ENCODE measurements at regions not wholly inside any gene's neighbourhood (a gene's known extent, or its start where the extent isn't known, plus 50 kb on each side); places are given as distances from the start of the nearest gene placed in this dataset.

GRCh38 chr13:106262886-106263285 lies 272.6 kb downstream of the EFNB2 start:
- ChIA-PET POLR2A (no interaction called here), CTCF (no interaction called here)
- H3K27ac ChIP-seq (ENCODE audit: low read depth, low read length) = no peak overlapping the region
- no peaks in the 10 kb centered on the region for H3K27me3 ChIP-seq (ENCODE audit: control insufficient read depth in 2 of 2, insufficient read depth in 2 of 2, low read length in 2 of 2)
- Mint-ChIP-seq H3K27ac (no peak overlapping the region), H3K4me1 (no peaks in the 10 kb centered on the region), H3K36me3 (no peaks in the 10 kb centered on the region), H3K9me3 (peaks cover 0 to 9% (median 3%) of the 10 kb centered on the region in 11 donors), H3K4me3 (no peak overlapping the region), H3K27me3 (no peaks in the 10 kb centered on the region)
- no peaks in the 10 kb centered on the region for H3K36me3 ChIP-seq (ENCODE audit: control insufficient read depth in 2 of 3, insufficient read depth in 3 of 3, low read length in 3 of 3)
- no peak overlapping the region for H3K4me3 ChIP-seq (ENCODE audit: low read length)
- ATAC-seq = no peak
- no peaks in the 10 kb centered on the region for H3K9me3 ChIP-seq (ENCODE audit: control insufficient read depth in 2 of 3, low read length in 3 of 3)
- DNase-seq = no peak
- intact Hi-C loops (cut with micrococcal nuclease) = no loop called here
- H3K4me1 ChIP-seq (ENCODE audit: control insufficient read depth in 2 of 2, insufficient read depth in 2 of 2, low read length in 2 of 2) = no peaks in the 10 kb centered on the region

- H3K9me3 Mint-ChIP-seq = peaks cover 0 to 9% (median 3%) of the 10 kb centered on the region in 11 donors
- Histone ChIP-seq H3K4me1 (ENCODE audit: control insufficient read depth in 2 of 2, insufficient read depth in 2 of 2, low read length in 2 of 2) (no peaks in the 10 kb centered on the region), H3K36me3 (ENCODE audit: control insufficient read depth in 2 of 3, insufficient read depth in 3 of 3, low read length in 3 of 3) (no peaks in the 10 kb centered on the region), H3K27me3 (ENCODE audit: control insufficient read depth in 2 of 2, insufficient read depth in 2 of 2, low read length in 2 of 2) (no peaks in the 10 kb centered on the region), H3K4me3 (ENCODE audit: low read length) (no peak overlapping the region), H3K27ac (ENCODE audit: low read depth, low read length) (no peak overlapping the region), H3K9me3 (ENCODE audit: control insufficient read depth in 2 of 3, low read length in 3 of 3) (no peaks in the 10 kb centered on the region)
- intact Hi-C loops (cut with micrococcal nuclease) = no loop called here
- H3K36me3 Mint-ChIP-seq = no peaks in the 10 kb centered on the region
- DNase-seq = no peak
- H3K4me1 Mint-ChIP-seq = no peaks in the 10 kb centered on the region
- CTCF ChIA-PET = no interaction called here
- POLR2A ChIA-PET = no interaction called here
- H3K27ac Mint-ChIP-seq = no peak overlapping the region
- H3K4me3 Mint-ChIP-seq = no peak overlapping the region
- no peak for ATAC-seq
- no peaks in the 10 kb centered on the region for H3K27me3 Mint-ChIP-seq
Observed at GRCh38 chr13:106261450-106261849, 274.0 kb downstream of the EFNB2 start.

GRCh38 chr13:106260352-106260751 lies 275.1 kb downstream of the EFNB2 start:
- no peak for ATAC-seq
- Histone ChIP-seq H3K27me3 (ENCODE audit: control insufficient read depth in 2 of 2, insufficient read depth in 2 of 2, low read length in 2 of 2) (no peaks in the 10 kb centered on the region), H3K36me3 (ENCODE audit: control insufficient read depth in 2 of 3, insufficient read depth in 3 of 3, low read length in 3 of 3) (no peaks in the 10 kb centered on the region), H3K4me1 (ENCODE audit: control insufficient read depth in 2 of 2, insufficient read depth in 2 of 2, low read length in 2 of 2) (no peaks in the 10 kb centered on the region), H3K27ac (ENCODE audit: low read depth, low read length) (no peak overlapping the region), H3K4me3 (ENCODE audit: low read length) (no peak overlapping the region), H3K9me3 (ENCODE audit: control insufficient read depth in 2 of 3, low read length in 3 of 3) (no peaks in the 10 kb centered on the region)
- Mint-ChIP-seq H3K36me3 (no peaks in the 10 kb centered on the region), H3K4me1 (no peaks in the 10 kb centered on the region), H3K27me3 (no peaks in the 10 kb centered on the region), H3K9me3 (peaks cover 0 to 9% (median 3%) of the 10 kb centered on the region in 11 donors), H3K4me3 (no peak overlapping the region), H3K27ac (no peak overlapping the region)
- ChIA-PET CTCF (no interaction called here), POLR2A (no interaction called here)
- intact Hi-C loops (cut with micrococcal nuclease) = no loop called here
- DNase-seq = no peak

- Mint-ChIP-seq H3K9me3 (peaks cover 0 to 9% (median 3%) of the 10 kb centered on the region in 11 donors), H3K27ac (no peak overlapping the region), H3K4me1 (no peaks in the 10 kb centered on the region), H3K27me3 (no peaks in the 10 kb centered on the region), H3K4me3 (no peak overlapping the region), H3K36me3 (no peaks in the 10 kb centered on the region)
- ChIA-PET POLR2A (no interaction called here), CTCF (no interaction called here)
- H3K27ac ChIP-seq (ENCODE audit: low read depth, low read length) = no peak overlapping the region
- no peaks in the 10 kb centered on the region for H3K4me1 ChIP-seq (ENCODE audit: control insufficient read depth in 2 of 2, insufficient read depth in 2 of 2, low read length in 2 of 2)
- no peaks in the 10 kb centered on the region for H3K27me3 ChIP-seq (ENCODE audit: control insufficient read depth in 2 of 2, insufficient read depth in 2 of 2, low read length in 2 of 2)
- intact Hi-C loops (cut with micrococcal nuclease) = no loop called here
- DNase-seq = no peak
- no peaks in the 10 kb centered on the region for H3K36me3 ChIP-seq (ENCODE audit: control insufficient read depth in 2 of 3, insufficient read depth in 3 of 3, low read length in 3 of 3)
- no peak for ATAC-seq
- no peaks in the 10 kb centered on the region for H3K9me3 ChIP-seq (ENCODE audit: control insufficient read depth in 2 of 3, low read length in 3 of 3)
- no peak overlapping the region for H3K4me3 ChIP-seq (ENCODE audit: low read length)
Observed at GRCh38 chr13:106259928-106260327, 275.5 kb downstream of the EFNB2 start.

- intact Hi-C loops (cut with micrococcal nuclease) = no loop called here
- H3K4me1 ChIP-seq (ENCODE audit: control insufficient read depth in 2 of 2, insufficient read depth in 2 of 2, low read length in 2 of 2) = no peaks in the 10 kb centered on the region
- Mint-ChIP-seq H3K36me3 (no peaks in the 10 kb centered on the region), H3K4me1 (no peaks in the 10 kb centered on the region), H3K27ac (no peak overlapping the region), H3K9me3 (peaks cover 0 to 8% (median 0%) of the 10 kb centered on the region in 11 donors), H3K4me3 (no peak overlapping the region), H3K27me3 (peaks cover 0 to 9% (median 0%) of the 10 kb centered on the region in 5 donors)
- H3K27me3 ChIP-seq (ENCODE audit: control insufficient read depth in 2 of 2, insufficient read depth in 2 of 2, low read length in 2 of 2) = no peaks in the 10 kb centered on the region
- H3K27ac ChIP-seq (ENCODE audit: low read depth, low read length) = no peak overlapping the region
- POLR2A ChIA-PET = no interaction called here
- ATAC-seq (no peak), DNase-seq (no peak)
- CTCF ChIA-PET = no interaction called here
- no peaks in the 10 kb centered on the region for H3K36me3 ChIP-seq (ENCODE audit: control insufficient read depth in 2 of 3, insufficient read depth in 3 of 3, low read length in 3 of 3)
- no peaks in the 10 kb centered on the region for H3K9me3 ChIP-seq (ENCODE audit: control insufficient read depth in 2 of 3, low read length in 3 of 3)
- H3K4me3 ChIP-seq (ENCODE audit: low read length) = no peak overlapping the region
Observed at GRCh38 chr13:106246666-106247188, 288.7 kb downstream of the EFNB2 start.

- Histone ChIP-seq H3K4me3 (ENCODE audit: low read length) (no peak overlapping the region), H3K27me3 (ENCODE audit: control insufficient read depth in 2 of 2, insufficient read depth in 2 of 2, low read length in 2 of 2) (no peaks in the 10 kb centered on the region), H3K4me1 (ENCODE audit: control insufficient read depth in 2 of 2, insufficient read depth in 2 of 2, low read length in 2 of 2) (no peaks in the 10 kb centered on the region), H3K36me3 (ENCODE audit: control insufficient read depth in 2 of 3, insufficient read depth in 3 of 3, low read length in 3 of 3) (no peaks in the 10 kb centered on the region), H3K9me3 (ENCODE audit: control insufficient read depth in 2 of 3, low read length in 3 of 3) (no peaks in the 10 kb centered on the region), H3K27ac (ENCODE audit: low read depth, low read length) (no peak overlapping the region)
- ATAC-seq (no peak), DNase-seq (no peak)
- ChIA-PET POLR2A (no interaction called here), CTCF (no interaction called here)
- no peak overlapping the region for H3K4me3 Mint-ChIP-seq
- H3K27ac Mint-ChIP-seq = no peak overlapping the region
- H3K36me3 Mint-ChIP-seq = no peaks in the 10 kb centered on the region
- H3K4me1 Mint-ChIP-seq = no peaks in the 10 kb centered on the region
- intact Hi-C loops (cut with micrococcal nuclease) = no loop called here
- H3K27me3 Mint-ChIP-seq = peaks cover 0 to 10% (median 0%) of the 10 kb centered on the region in 5 donors
- peaks cover 0 to 6% (median 0%) of the 10 kb centered on the region in 11 donors for H3K9me3 Mint-ChIP-seq
Observed at GRCh38 chr13:106246242-106246641, 289.2 kb downstream of the EFNB2 start.

GRCh38 chr13:106243011-106243565 lies 292.4 kb downstream of the EFNB2 start:
- intact Hi-C loops (cut with micrococcal nuclease) = no loop called here
- H3K9me3 Mint-ChIP-seq = peaks cover 0 to 5% (median 0%) of the 10 kb centered on the region in 11 donors

More at GRCh38 chr13:106243011-106243565, 292.4 kb downstream of the EFNB2 start:
- Histone ChIP-seq H3K9me3 (ENCODE audit: control insufficient read depth in 2 of 3, low read length in 3 of 3) (no peaks in the 10 kb centered on the region), H3K27ac (ENCODE audit: low read depth, low read length) (no peak overlapping the region), H3K4me3 (ENCODE audit: low read length) (no peak overlapping the region), H3K36me3 (ENCODE audit: control insufficient read depth in 2 of 3, insufficient read depth in 3 of 3, low read length in 3 of 3) (no peaks in the 10 kb centered on the region), H3K27me3 (ENCODE audit: control insufficient read depth in 2 of 2, insufficient read depth in 2 of 2, low read length in 2 of 2) (no peaks in the 10 kb centered on the region), H3K4me1 (ENCODE audit: control insufficient read depth in 2 of 2, insufficient read depth in 2 of 2, low read length in 2 of 2) (no peaks in the 10 kb centered on the region)
- Mint-ChIP-seq H3K27ac (no peak overlapping the region), H3K4me3 (no peak overlapping the region), H3K36me3 (no peaks in the 10 kb centered on the region), H3K4me1 (no peaks in the 10 kb centered on the region), H3K27me3 (peaks cover 0 to 10% (median 3%) of the 10 kb centered on the region in 5 donors)
- POLR2A ChIA-PET = no interaction called here
- CTCF ChIA-PET = no interaction called here
- ATAC-seq = no peak
- DNase-seq = no peak
